ENCODE measurements at regions not wholly inside any gene's neighbourhood (a gene's known extent, or its start where the extent isn't known, plus 50 kb on each side); places are given as distances from the start of the nearest gene placed in this dataset.

- no peak for DNase-seq (ENCODE audit: low read depth)
- no peak overlapping the region for H3K4me3 ChIP-seq (ENCODE audit: low read depth, low read length)
- TF ChIP-seq, protein P1, sequence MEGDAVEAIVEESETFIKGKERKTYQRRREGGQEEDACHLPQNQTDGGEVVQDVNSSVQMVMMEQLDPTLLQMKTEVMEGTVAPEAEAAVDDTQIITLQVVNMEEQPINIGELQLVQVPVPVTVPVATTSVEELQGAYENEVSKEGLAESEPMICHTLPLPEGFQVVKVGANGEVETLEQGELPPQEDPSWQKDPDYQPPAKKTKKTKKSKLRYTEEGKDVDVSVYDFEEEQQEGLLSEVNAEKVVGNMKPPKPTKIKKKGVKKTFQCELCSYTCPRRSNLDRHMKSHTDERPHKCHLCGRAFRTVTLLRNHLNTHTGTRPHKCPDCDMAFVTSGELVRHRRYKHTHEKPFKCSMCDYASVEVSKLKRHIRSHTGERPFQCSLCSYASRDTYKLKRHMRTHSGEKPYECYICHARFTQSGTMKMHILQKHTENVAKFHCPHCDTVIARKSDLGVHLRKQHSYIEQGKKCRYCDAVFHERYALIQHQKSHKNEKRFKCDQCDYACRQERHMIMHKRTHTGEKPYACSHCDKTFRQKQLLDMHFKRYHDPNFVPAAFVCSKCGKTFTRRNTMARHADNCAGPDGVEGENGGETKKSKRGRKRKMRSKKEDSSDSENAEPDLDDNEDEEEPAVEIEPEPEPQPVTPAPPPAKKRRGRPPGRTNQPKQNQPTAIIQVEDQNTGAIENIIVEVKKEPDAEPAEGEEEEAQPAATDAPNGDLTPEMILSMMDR (IDR thresholded peaks at IDR 0.05; ENCODE audit: low read depth, low read length, missing control alignments) = no peak
These were observed 522.5 kb downstream of the TLE4 start for GRCh38 chr9:80094176-80094771.

DNA sequence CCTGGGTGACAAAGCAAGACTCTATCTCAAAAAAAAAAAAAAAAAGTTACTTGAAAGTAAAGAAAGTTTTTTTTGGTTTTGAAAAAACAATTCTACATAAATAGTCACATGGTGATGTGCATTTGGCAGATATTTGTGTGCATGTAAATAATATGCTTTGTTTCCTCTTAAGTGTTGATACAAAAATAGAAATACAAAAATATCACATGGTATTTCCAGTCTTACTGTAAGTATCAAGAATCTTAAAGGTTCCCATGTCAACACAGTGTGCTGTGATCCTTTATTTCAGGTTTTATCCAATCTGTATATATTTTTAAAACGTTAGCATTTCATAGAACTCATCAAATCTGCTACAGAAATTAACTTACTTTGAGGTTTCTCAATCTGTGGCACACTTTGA lies 521.9 kb downstream of the TLE4 start:
- H3K4me3 ChIP-seq (ENCODE audit: low read depth, low read length) = no peak overlapping the region
- no peak for DNase-seq (ENCODE audit: low read depth)

DNA sequence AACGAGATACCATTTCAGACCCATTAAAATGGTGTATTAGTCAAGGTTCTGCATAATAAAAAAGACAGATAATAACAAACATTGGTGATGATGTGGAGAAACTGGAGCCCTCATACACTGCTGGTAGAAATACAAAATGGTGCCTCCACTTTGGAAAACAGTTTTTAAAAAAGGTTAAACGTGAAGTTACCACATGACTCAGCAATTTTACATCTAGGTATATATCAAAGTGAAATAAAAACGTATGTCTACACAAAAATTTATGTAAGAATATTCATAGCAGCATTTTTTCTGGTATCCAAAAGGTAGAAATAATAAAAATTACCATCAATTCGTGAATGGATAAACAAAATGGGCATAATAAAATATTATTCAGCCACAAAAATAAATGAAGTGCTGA lies 519.8 kb downstream of the TLE4 start:
- no peak for DNase-seq (ENCODE audit: low read depth)
- TF ChIP-seq, protein P1 (IDR thresholded peaks at IDR 0.05; ENCODE audit: low read depth, low read length, missing control alignments) = no peak
- no peak overlapping the region for H3K4me3 ChIP-seq (ENCODE audit: low read depth, low read length)

More for the DNA sequence above, 521.9 kb downstream of the TLE4 start:
- TF ChIP-seq, protein P1 (IDR thresholded peaks at IDR 0.05; ENCODE audit: low read depth, low read length, missing control alignments) = no peak

- TF ChIP-seq, protein P1 (IDR thresholded peaks at IDR 0.05; ENCODE audit: low read depth, low read length, missing control alignments) = no peak
- no peak for DNase-seq (ENCODE audit: low read depth)
- H3K4me3 ChIP-seq (ENCODE audit: low read depth, low read length) = no peak overlapping the region
These were observed 518.6 kb downstream of the TLE4 start for GRCh38 chr9:80090317-80090716.

- DNase-seq (ENCODE audit: low read depth) = no peak
- TF ChIP-seq, protein P1 (IDR thresholded peaks at IDR 0.05; ENCODE audit: low read depth, low read length, missing control alignments) = no peak
- no peak overlapping the region for H3K4me3 ChIP-seq (ENCODE audit: low read depth, low read length)
These were observed 515.1 kb downstream of the TLE4 start for GRCh38 chr9:80086822-80087345.

GRCh38 chr9:80086386-80086785 lies 514.6 kb downstream of the TLE4 start:
- TF ChIP-seq, protein P1 (IDR thresholded peaks at IDR 0.05; ENCODE audit: low read depth, low read length, missing control alignments) = no peak
- H3K4me3 ChIP-seq (ENCODE audit: low read depth, low read length) = no peak overlapping the region
- no peak for DNase-seq (ENCODE audit: low read depth)

DNA sequence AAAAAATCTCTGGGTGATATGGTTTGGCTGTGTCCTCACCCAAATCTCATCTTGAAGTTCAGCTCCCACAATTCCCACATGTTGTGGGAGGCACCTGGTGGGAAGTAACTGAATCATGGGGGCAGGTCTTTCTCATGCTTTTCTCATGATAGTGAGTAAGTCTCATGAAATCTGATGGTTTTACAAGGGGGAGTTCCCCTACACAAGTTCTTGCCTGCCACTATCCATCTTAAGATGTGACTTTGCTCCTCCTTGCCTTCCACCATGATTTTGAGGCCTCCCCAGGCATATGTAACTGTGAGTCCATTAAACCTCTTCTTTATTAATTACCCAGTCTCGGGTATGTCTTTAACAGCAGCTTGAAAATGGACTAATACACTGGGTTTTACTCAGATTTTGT lies 513.9 kb downstream of the TLE4 start:
- H3K4me3 ChIP-seq (ENCODE audit: low read depth, low read length) = no peak overlapping the region
- TF ChIP-seq, protein P1 (IDR thresholded peaks at IDR 0.05; ENCODE audit: low read depth, low read length, missing control alignments) = no peak
- no peak for DNase-seq (ENCODE audit: low read depth)
